ENCODE measurements at regions not wholly inside any gene's neighbourhood (a gene's known extent, or its start where the extent isn't known, plus 50 kb on each side); places are given as distances from the start of the nearest gene placed in this dataset.

DNA sequence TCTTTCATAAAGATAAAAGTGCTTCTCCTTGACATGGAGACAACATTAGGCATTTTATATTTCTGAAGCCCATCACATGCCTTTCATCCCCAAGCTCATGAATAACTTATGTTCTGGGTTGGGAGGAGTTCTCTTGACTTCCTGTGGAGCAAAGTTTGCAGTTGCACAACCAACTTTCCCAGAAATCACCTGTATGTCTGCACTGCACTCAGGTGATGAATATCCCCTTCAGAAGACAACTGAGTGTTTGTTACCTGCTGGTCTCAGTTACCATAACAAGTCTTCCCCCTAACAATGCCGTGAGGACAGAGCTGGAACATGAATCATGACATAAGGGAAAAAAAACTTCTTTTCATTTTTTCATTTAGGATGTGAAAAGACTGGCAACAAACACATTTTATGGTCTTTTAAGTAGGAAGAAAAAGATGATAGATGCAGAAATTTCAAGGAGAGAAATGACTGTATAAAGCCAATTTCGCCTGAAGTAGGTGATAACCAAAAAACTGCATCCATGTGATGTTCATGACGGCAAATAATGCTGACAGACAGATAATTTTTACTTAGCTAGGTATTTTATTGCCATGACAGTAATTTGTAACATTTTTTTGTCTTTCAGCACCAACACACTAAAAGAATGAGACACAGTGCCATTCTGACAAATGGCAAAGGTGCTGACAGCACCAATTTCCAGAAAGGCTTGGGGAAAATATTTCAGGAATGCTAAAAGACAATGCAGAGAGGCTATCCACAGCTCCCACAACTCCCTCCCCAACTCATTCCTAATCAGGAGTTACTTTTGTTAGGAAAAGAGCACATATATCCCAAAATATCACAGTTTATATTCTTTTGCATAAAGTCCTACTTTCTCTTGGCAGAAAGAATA lies 656.3 kb downstream of the PRELID2 start:
- Histone ChIP-seq H3K27me3 (no peaks in the 10 kb centered on the region), H3K4me3 (no peak overlapping the region), H3K27ac (no peak overlapping the region), H3K36me3 (no peaks in the 10 kb centered on the region), H3K9me3 (no peaks in the 10 kb centered on the region), H3K4me1 (no peaks in the 10 kb centered on the region)
- intact Hi-C loops (cut with DNase I) = no loop called here
- ATAC-seq (no peak), DNase-seq (no peak)
- TF ChIP-seq, protein P1, sequence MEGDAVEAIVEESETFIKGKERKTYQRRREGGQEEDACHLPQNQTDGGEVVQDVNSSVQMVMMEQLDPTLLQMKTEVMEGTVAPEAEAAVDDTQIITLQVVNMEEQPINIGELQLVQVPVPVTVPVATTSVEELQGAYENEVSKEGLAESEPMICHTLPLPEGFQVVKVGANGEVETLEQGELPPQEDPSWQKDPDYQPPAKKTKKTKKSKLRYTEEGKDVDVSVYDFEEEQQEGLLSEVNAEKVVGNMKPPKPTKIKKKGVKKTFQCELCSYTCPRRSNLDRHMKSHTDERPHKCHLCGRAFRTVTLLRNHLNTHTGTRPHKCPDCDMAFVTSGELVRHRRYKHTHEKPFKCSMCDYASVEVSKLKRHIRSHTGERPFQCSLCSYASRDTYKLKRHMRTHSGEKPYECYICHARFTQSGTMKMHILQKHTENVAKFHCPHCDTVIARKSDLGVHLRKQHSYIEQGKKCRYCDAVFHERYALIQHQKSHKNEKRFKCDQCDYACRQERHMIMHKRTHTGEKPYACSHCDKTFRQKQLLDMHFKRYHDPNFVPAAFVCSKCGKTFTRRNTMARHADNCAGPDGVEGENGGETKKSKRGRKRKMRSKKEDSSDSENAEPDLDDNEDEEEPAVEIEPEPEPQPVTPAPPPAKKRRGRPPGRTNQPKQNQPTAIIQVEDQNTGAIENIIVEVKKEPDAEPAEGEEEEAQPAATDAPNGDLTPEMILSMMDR (IDR thresholded peaks at IDR 0.05) = no peak

DNA sequence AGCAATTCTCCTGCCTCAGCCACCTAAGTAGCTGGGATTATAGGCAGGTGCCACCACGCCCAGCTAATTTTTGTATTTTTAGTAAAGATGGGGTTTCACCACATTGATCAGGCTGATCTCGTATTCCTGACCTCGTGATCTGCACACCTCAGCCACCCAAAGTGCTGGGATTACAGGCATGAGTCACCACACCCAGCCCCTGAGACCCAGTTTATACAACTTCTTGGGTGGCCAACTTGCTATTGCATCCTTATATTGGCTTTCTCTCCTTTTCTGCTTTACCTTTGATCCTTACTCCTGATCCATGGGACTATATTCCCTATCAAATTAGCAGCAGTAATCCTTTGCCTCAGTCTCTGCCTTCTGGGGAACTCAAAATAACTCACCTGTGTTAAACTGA lies 659.1 kb downstream of the PRELID2 start:
- DNase-seq (no peak), ATAC-seq (no peak)
- H3K4me1 ChIP-seq = no peaks in the 10 kb centered on the region
- H3K27me3 ChIP-seq = no peaks in the 10 kb centered on the region
- H3K4me3 ChIP-seq = no peak overlapping the region
- no peaks in the 10 kb centered on the region for H3K9me3 ChIP-seq
- H3K36me3 ChIP-seq = no peaks in the 10 kb centered on the region
- TF ChIP-seq, protein P1 (IDR thresholded peaks at IDR 0.05) = no peak
- intact Hi-C loops (cut with DNase I) = no loop called here
- H3K27ac ChIP-seq = no peak overlapping the region

DNA sequence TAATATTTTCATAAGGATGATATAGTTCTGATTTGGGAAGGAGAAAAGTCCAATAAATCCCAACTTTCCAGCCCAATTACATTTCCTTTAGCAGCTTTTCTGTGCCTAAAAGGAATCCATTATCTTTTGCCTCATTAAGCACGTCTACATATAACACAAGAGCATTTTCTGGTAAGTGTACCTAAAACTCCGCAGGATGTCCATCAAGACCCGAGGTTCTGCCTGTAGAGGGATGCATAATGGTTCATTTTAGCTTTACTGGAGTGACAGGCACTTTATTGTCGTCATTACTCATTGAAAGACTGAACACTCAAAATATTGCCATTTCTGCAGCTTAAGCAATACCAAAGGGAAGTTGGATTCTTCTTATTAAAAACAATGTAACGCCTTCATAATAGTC lies 669.0 kb downstream of the PRELID2 start:
- Histone ChIP-seq H3K27me3 (no peaks in the 10 kb centered on the region), H3K36me3 (no peaks in the 10 kb centered on the region), H3K9me3 (no peaks in the 10 kb centered on the region), H3K4me1 (no peaks in the 10 kb centered on the region), H3K4me3 (no peak overlapping the region), H3K27ac (no peak overlapping the region)
- intact Hi-C loops (cut with DNase I) = no loop called here
- no peak for ATAC-seq
- TF ChIP-seq, protein P1 (IDR thresholded peaks at IDR 0.05) = no peak
- no peak for DNase-seq

DNA sequence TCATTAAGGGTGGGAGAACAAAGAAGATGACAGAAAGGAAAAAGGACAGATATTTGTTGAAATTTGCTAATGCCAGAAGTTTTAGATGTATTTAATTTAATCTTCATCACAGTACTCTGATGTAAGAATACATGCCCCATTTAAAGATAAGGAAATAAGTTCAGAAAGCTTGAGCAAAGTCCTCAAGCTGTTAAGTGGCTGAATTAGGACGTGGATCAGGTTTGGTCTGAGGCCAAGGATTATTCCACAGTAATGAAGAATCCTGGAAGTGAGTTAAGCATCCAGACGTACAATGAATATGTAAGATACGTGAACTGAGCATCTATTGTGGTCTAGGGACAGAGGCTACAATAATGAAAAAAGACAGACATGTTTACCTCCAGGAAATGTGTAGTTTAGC lies 671.3 kb downstream of the PRELID2 start:
- no peak for DNase-seq
- no peaks in the 10 kb centered on the region for H3K4me1 ChIP-seq
- no peaks in the 10 kb centered on the region for H3K36me3 ChIP-seq
- TF ChIP-seq, protein P1 (IDR thresholded peaks at IDR 0.05) = no peak
- H3K9me3 ChIP-seq = no peaks in the 10 kb centered on the region
- H3K27me3 ChIP-seq = no peaks in the 10 kb centered on the region
- no peak overlapping the region for H3K27ac ChIP-seq
- no peak for ATAC-seq
- intact Hi-C loops (cut with DNase I) = no loop called here
- no peak overlapping the region for H3K4me3 ChIP-seq

DNA sequence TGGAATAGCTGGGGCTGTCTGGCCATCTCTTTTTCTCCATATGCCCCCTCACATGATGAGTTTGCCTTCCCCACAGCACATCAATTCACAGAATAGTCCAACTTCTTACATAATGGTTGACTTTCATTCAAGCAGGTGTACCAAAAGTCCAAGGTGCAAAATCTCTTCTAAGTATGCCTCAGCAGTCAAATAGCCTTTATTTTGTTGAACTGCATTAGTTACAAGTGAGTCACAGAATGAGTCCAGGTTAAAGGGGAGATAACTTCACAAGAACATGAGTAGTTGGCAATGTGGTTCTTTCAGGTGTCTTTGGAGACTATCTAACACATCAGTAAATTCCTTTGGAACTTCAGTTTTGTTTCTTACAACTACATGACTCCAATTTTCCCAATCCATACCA lies 672.5 kb downstream of the PRELID2 start:
- TF ChIP-seq, protein P1 (IDR thresholded peaks at IDR 0.05) = no peak
- Histone ChIP-seq H3K27me3 (no peaks in the 10 kb centered on the region), H3K9me3 (no peaks in the 10 kb centered on the region), H3K36me3 (no peaks in the 10 kb centered on the region), H3K27ac (no peak overlapping the region), H3K4me1 (no peaks in the 10 kb centered on the region), H3K4me3 (no peak overlapping the region)
- DNase-seq (no peak), ATAC-seq (no peak)
- intact Hi-C loops (cut with DNase I) = no loop called here

Measured in left lung (tissue), 4 donors.